ENCODE measurements at regions not wholly inside any gene's neighbourhood (a gene's known extent, or its start where the extent isn't known, plus 50 kb on each side); places are given as distances from the start of the nearest gene placed in this dataset.

GRCh38 chr3:5540532-5540931 is 353.0 kb downstream of the EDEM1 start:
- TF ChIP-seq CTCF (conservative IDR thresholded peaks at IDR 0.05) (no peak), ZFX (IDR thresholded peaks at IDR 0.05) (no peak)

GRCh38 chr3:5542472-5542871 is 355.0 kb downstream of the EDEM1 start:
- no peak overlapping the region for H3K27ac ChIP-seq
- TF ChIP-seq ZFX (IDR thresholded peaks at IDR 0.05) (no peak), CTCF (conservative IDR thresholded peaks at IDR 0.05) (no peak)

More at GRCh38 chr3:5540532-5540931, 353.0 kb downstream of the EDEM1 start:
- no peak overlapping the region for H3K27ac ChIP-seq

- H3K27ac ChIP-seq, result no peak overlapping the region
- no peak for TF ChIP-seq ZFX (IDR thresholded peaks at IDR 0.05)
- TF ChIP-seq CTCF (conservative IDR thresholded peaks at IDR 0.05), result no peak
Observed at GRCh38 chr3:5543047-5543446, 355.5 kb downstream of the EDEM1 start.

GRCh38 chr3:5545719-5546118 is 358.2 kb downstream of the EDEM1 start:
- H3K27ac ChIP-seq, result no peak overlapping the region
- TF ChIP-seq ZFX (IDR thresholded peaks at IDR 0.05) (no peak), CTCF (conservative IDR thresholded peaks at IDR 0.05) (no peak)

- TF ChIP-seq CTCF (conservative IDR thresholded peaks at IDR 0.05), result no peak
- no peak for TF ChIP-seq ZFX (IDR thresholded peaks at IDR 0.05)
Observed at GRCh38 chr3:5553203-5553602, 365.7 kb downstream of the EDEM1 start.

GRCh38 chr3:5554245-5554747 is 366.8 kb downstream of the EDEM1 start:
- no peak overlapping the region for H3K27ac ChIP-seq
- TF ChIP-seq ZFX (IDR thresholded peaks at IDR 0.05), result no peak
- no peak for TF ChIP-seq CTCF (conservative IDR thresholded peaks at IDR 0.05)

More at GRCh38 chr3:5553203-5553602, 365.7 kb downstream of the EDEM1 start:
- no peak overlapping the region for H3K27ac ChIP-seq

- TF ChIP-seq ZFX (IDR thresholded peaks at IDR 0.05), result no peak
- no peak for TF ChIP-seq CTCF (conservative IDR thresholded peaks at IDR 0.05)
- no peak overlapping the region for H3K27ac ChIP-seq
Observed at GRCh38 chr3:5560199-5560598, 372.7 kb downstream of the EDEM1 start.
